Esophagus muscularis mucosa (tissue), 4 donors: ENCODE measurements at regions not wholly inside any gene's neighbourhood (a gene's known extent, or its start where the extent isn't known, plus 50 kb on each side); places are given as distances from the start of the nearest gene placed in this dataset.
A peak's percentile ranks its signal among the peaks of the same experiment; 100 is the strongest.

Experiments
- DNase-seq: peaks from one replicate; pipeline ENCODE4 v3.0.0-alpha.2; 2017; ENCODE audit errors: extremely low spot score
- H3K27ac ChIP-seq, 4 donors: fragments of 200-600 bp; sonication (generic); replicated peaks in 1 of 4; 1 replicate in 3 of 4; 2 replicates in 1 of 4; pipeline ENCODE4 v1.5.1; 2016 to 2019; ENCODE audit warnings: mild to moderate bottlenecking in 1 of 4
- H3K27me3 ChIP-seq, 4 donors: fragments of 200-600 bp; sonication (generic); one replicate each; pipeline versions ENCODE4 v1.5.1 to v1.6.0; 2016 to 2019
- H3K36me3 ChIP-seq, 4 donors: fragments of 200-600 bp; sonication (generic); one replicate each; pipeline ENCODE4 v1.5.1; 2016 to 2019
- H3K4me1 ChIP-seq, 4 donors: fragments of 200-600 bp; sonication (generic); one replicate each; pipeline ENCODE4 v1.5.1; 2016 to 2019
- H3K4me3 ChIP-seq, 4 donors: fragments of 200-600 bp; sonication (generic); 1 replicate in 2 of 4; 2 replicates in 2 of 4; pipeline ENCODE4 v1.5.1; 2016 to 2019; ENCODE audit warnings: mild to moderate bottlenecking in 4 of 4, moderate library complexity in 1 of 4
- H3K9me3 ChIP-seq, 4 donors: fragments of 200-600 bp; sonication (generic); 1 replicate in 3 of 4; 2 replicates in 1 of 4; pipeline ENCODE4 v1.5.1; 2016 to 2019
- EP300 ChIP-seq: sonication (generic); formaldehyde crosslinking; IDR thresholded peaks from one replicate; pipeline ENCODE4 v1.6.1; 2017; ENCODE audit warnings: antibody characterized with exemption
- POLR2A ChIP-seq: fragments of 450-650 bp; IDR thresholded peaks from one replicate; pipeline ENCODE4 v1.6.1; 2017; ENCODE audit warnings: antibody characterized with exemption, moderate library complexity, mild to moderate bottlenecking, low read depth
- POLR2AphosphoS5 ChIP-seq, 2 donors: sonication (generic); formaldehyde crosslinking; IDR thresholded peaks; one replicate each; pipeline ENCODE4 v1.6.1; 2017; ENCODE audit warnings: antibody characterized with exemption in 2 of 2
- WGBS: methylation state at CpG from one replicate; pipeline ENCODE4 v1.1.5; 2018; 5-methylcytosine and 5-hydroxymethylcytosine counted together
- intact Hi-C: fragments of 100-400 bp; cut with DNase I; formaldehyde crosslinking; loops from one replicate; pipeline ENCODE4 v1.15.1; 2023
- TF ChIP-seq, protein P1 (sequence below), 3 experiments: fragments of 200-600 bp in 2 of 3; fragments of 450-650 bp in 1 of 3; sonication (generic) in 2 of 3; IDR thresholded peaks; one replicate each; pipeline ENCODE4 v1.5.1; 2017 to 2019; ENCODE audit warnings: antibody characterized with exemption in 3 of 3, mild to moderate bottlenecking in 2 of 3, moderate library complexity in 1 of 3

DNA sequence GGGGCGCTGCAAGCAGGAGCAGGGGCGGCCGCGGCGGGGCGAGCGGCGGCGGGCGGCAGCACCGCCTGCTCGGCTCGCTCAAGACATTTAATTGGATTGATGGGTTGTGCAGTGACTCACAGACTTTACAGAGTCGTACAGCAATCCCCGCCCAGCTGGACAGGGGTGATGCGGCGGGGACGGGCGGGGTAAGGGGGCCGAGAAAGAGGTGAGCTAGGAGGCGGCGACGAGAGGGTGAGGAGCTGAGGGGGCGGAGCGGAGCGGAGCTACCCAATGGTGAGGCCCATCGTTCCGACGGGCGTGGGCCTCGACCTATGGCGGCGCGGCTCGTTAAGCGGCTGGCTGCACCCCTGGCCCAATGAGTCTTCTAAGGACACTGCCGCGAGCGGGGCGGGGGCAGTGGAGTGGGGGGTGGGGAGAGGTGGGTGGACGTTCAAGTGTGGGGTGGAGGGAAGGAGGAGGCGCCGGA lies 97.1 kb upstream of the SERTAD2 start:
- Histone ChIP-seq H3K36me3 (no peaks in the 10 kb centered on the region), H3K27me3 (no peaks in the 10 kb centered on the region), H3K27ac (peak overlapping the region; percentile 96 to 99 (median 98)), H3K4me3 (peak overlapping the region; percentile 77 to 88 (median 80)), H3K4me1 (peaks cover 12 to 35% (median 27%) of the 10 kb centered on the region in 4 donors), H3K9me3 (no peaks in the 10 kb centered on the region)
- TF ChIP-seq POLR2A (peak; percentile 96), EP300 (no peak), POLR2AphosphoS5 (IDR thresholded peaks at IDR 0.05) (peak; percentile 96 to 99)
- TF ChIP-seq, protein P1, sequence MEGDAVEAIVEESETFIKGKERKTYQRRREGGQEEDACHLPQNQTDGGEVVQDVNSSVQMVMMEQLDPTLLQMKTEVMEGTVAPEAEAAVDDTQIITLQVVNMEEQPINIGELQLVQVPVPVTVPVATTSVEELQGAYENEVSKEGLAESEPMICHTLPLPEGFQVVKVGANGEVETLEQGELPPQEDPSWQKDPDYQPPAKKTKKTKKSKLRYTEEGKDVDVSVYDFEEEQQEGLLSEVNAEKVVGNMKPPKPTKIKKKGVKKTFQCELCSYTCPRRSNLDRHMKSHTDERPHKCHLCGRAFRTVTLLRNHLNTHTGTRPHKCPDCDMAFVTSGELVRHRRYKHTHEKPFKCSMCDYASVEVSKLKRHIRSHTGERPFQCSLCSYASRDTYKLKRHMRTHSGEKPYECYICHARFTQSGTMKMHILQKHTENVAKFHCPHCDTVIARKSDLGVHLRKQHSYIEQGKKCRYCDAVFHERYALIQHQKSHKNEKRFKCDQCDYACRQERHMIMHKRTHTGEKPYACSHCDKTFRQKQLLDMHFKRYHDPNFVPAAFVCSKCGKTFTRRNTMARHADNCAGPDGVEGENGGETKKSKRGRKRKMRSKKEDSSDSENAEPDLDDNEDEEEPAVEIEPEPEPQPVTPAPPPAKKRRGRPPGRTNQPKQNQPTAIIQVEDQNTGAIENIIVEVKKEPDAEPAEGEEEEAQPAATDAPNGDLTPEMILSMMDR (IDR thresholded peaks at IDR 0.05), result peak in 1 of 3 experiments; percentile 16
- WGBS, result 1% methylated on average over 14 of the region's 43 CpGs
- DNase-seq, result peak; percentile 100
- intact Hi-C loops, result loop anchor here (5.0 kb wide), 2 partner anchors 99 to 111 kb away; partner anchors contain the start of gene SERTAD2

DNA sequence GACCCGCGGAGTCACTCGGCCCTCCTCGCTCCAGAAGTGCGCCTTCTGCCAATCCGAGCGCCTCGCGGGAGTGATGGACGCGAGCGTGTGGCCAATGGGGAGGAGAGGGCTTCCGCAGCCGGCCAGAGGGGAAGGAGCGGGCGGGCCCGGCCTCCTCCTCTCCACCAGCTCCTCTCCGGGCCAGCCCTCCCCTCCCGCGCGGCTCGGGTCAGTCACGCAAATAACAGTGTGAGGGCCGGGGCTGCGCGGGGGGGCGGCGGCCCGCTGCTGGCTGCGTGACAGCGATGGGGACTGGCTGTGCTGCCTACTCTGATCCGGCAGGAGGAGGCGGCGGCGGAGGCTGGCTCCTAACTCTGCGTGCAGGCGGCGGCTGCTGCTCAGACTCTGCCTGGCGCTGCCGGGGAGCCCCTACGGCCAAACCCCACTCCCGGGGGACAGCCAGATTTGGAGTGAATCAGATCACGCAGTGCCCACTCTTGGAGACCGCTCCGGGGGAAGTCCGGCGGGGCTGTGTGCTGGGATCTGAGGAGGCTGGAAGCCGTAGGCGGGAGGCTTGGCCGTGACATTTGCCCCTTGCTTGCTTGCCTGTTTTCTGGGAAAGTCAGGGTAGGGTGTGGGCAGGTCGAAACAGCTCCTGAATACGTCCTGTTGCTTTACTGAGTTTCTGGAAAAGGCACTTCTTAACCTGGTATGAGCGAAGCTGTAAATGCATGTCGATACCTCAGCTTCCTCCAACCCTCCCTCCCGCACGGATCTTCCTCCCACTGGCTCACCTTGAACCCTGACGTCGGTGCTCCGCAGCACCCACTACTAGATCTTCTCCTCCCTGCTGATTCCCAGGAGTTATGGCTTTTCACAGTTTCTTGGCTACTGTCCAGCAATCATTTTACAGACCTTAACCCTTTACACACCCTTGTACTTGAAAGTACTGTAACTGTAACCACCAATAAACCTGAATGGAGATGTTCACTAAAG lies 97.9 kb upstream of the SERTAD2 start:
- Histone ChIP-seq H3K27ac (peak overlapping the region; percentile 96 to 99 (median 98)), H3K4me3 (peak overlapping the region; percentile 77 to 88 (median 80)), H3K27me3 (no peaks in the 10 kb centered on the region), H3K36me3 (no peaks in the 10 kb centered on the region), H3K9me3 (no peaks in the 10 kb centered on the region), H3K4me1 (peaks cover 12 to 35% (median 27%) of the 10 kb centered on the region in 4 donors)
- under 1% methylated on average over 32 of the region's 59 CpGs for WGBS
- intact Hi-C loops, result loop anchor here (2.0 to 5.0 kb wide), 3 partner anchors 15 to 111 kb away; partner anchors contain the start of gene SERTAD2
- TF ChIP-seq EP300 (peak; percentile 28), POLR2AphosphoS5 (IDR thresholded peaks at IDR 0.05) (peak; percentile 90 to 93), POLR2A (peak; percentile 50)
- TF ChIP-seq, protein P1 (IDR thresholded peaks at IDR 0.05), result peak in 2 of 3 experiments; percentile 56 to 77
- peak; percentile 100 for DNase-seq

DNA sequence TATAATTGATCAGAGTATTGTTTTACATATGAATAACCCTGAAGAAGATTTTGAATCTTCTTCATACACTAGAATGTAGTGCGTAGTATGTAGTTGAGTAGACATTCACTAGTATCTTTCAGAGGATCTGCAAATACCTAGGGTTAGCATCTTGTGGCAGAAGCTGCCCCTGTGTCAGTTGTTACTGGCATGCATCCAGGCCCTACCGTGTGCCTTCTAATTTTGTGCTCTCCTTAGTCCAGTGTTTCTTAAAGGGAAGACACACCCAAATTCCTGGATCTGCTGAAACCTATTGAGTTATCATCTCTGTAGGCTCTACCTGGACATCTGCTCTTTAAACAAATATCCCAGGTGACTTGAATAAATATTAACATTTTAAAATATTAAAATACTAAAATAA lies 99.7 kb upstream of the SERTAD2 start:
- Histone ChIP-seq H3K27ac (peak overlapping the region in 2 of 4 donors; percentile 98 to 99), H3K27me3 (no peaks in the 10 kb centered on the region), H3K9me3 (no peaks in the 10 kb centered on the region), H3K4me3 (no peak overlapping the region), H3K4me1 (peaks cover 12 to 29% (median 24%) of the 10 kb centered on the region in 4 donors), H3K36me3 (no peaks in the 10 kb centered on the region)
- intact Hi-C loops, result loop anchor here (2.0 to 5.0 kb wide), 3 partner anchors 13 to 109 kb away; partner anchors contain the start of gene SERTAD2
- 50% methylated on average over 2 of the region's 2 CpGs for WGBS
- no peak for DNase-seq
- TF ChIP-seq POLR2A, result no peak
- no peak for TF ChIP-seq POLR2AphosphoS5 (IDR thresholded peaks at IDR 0.05)
- TF ChIP-seq EP300, result no peak
- TF ChIP-seq, protein P1 (IDR thresholded peaks at IDR 0.05), result no peak

DNA sequence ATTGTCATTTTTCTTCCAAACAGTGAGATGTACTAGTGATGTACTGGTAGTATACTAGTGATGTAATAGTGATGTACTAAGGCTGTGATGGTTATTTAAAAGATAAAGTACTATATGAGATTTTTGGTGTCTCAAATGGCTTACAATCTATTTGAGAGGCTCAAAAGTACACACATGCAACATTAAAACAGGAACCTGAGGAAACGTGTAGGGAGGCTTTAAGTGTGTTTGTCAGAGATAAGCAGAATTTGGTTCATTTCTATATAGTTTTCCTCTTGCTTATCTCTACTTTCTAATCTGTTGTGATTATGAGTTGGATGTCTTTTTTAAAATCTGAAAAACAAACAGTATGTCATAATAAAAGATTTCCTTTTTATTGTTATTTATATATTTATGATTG lies 100.9 kb upstream of the SERTAD2 start:
- intact Hi-C loops, result loop anchor here (5.0 kb wide), 2 partner anchors 102 to 108 kb away; partner anchors contain the start of gene SERTAD2
- Histone ChIP-seq H3K36me3 (no peaks in the 10 kb centered on the region), H3K27me3 (no peaks in the 10 kb centered on the region), H3K27ac (no peak overlapping the region), H3K4me3 (no peak overlapping the region), H3K9me3 (no peaks in the 10 kb centered on the region), H3K4me1 (peaks cover 6 to 17% (median 12%) of the 10 kb centered on the region in 4 donors)
- no peak for TF ChIP-seq EP300
- TF ChIP-seq POLR2AphosphoS5 (IDR thresholded peaks at IDR 0.05), result no peak
- WGBS, result 69% methylated on average over 1 of the region's 1 CpG
- no peak for DNase-seq

DNA sequence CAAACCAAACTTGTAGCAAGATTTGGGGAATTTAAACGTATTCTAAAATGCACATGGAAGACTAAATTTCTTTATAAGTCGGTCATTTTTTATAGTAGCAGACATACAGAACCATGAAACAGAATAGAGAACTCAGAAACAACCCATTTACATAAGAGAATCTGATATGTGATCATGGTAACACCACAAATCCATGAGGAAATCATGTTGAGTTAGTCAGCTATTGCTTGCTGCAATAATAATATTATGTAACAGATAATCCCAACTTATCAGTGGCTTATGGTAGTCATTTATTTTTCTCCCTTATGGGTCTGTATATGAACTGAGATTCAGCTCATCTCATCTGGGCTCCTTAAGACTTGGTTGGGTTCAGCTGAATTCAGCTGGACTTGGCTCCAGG lies 103.4 kb upstream of the SERTAD2 start:
- DNase-seq, result no peak
- Histone ChIP-seq H3K9me3 (no peaks in the 10 kb centered on the region), H3K4me3 (no peak overlapping the region), H3K27me3 (no peaks in the 10 kb centered on the region), H3K27ac (no peak overlapping the region), H3K4me1 (peaks cover 3 to 10% (median 5%) of the 10 kb centered on the region in 4 donors), H3K36me3 (no peaks in the 10 kb centered on the region)
- intact Hi-C loops, result no loop called here
- 90% methylated on average over 2 of the region's 2 CpGs for WGBS
- TF ChIP-seq POLR2A (no peak), POLR2AphosphoS5 (IDR thresholded peaks at IDR 0.05) (no peak), EP300 (no peak)
- TF ChIP-seq, protein P1 (IDR thresholded peaks at IDR 0.05), result no peak
